ENCODE measurements at regions not wholly inside any gene's neighbourhood (a gene's known extent, or its start where the extent isn't known, plus 50 kb on each side); places are given as distances from the start of the nearest gene placed in this dataset.

DNA sequence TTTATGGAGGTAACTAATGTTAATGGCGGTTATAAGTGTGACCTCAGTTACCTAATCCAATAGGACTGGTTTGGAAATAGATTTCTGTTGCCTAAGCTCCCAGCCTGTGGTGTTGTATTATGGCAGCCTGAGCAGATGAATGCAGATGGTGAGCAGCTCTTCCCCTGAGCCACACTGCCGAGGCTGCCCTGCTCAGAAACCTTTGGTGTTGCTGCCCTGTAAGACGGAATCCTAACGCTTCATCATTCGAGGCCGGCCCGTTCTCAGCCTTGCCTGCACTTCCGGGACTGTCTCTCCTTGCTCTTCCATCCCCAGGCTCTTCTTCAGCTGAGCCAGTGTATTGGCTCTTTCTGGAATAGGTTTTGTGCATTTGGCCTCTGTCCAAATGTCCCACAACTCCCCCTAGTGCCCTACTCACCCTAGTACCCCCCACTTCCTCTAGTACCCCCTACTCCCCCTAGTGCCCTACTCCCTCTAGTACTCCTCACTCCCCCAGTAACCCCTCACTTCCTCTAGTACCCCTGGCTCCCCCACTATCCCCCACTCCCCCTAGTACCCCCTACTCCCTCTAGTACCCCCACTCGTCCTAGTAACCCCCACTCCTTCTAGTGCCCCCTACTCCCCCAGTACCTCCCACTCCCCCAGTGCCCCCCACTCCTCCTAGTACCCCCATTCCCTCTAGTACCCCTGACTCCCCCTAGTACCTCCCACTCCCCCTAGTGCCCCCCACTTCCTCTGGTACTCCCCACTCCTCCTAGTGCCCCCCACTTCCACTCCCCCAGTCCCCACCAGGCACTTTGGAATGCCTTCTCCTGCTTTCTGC, 106.0 kb upstream of the TAF1B start:
- no peak for FAIRE-seq
- no peak for DNase-seq (ENCODE audit: low spot score in 2 of 2)

- no peak for DNase-seq (ENCODE audit: low spot score in 2 of 2)
- FAIRE-seq, result no peak
These were observed 105.2 kb upstream of the TAF1B start for GRCh38 chr2:9738062-9738461.

DNA sequence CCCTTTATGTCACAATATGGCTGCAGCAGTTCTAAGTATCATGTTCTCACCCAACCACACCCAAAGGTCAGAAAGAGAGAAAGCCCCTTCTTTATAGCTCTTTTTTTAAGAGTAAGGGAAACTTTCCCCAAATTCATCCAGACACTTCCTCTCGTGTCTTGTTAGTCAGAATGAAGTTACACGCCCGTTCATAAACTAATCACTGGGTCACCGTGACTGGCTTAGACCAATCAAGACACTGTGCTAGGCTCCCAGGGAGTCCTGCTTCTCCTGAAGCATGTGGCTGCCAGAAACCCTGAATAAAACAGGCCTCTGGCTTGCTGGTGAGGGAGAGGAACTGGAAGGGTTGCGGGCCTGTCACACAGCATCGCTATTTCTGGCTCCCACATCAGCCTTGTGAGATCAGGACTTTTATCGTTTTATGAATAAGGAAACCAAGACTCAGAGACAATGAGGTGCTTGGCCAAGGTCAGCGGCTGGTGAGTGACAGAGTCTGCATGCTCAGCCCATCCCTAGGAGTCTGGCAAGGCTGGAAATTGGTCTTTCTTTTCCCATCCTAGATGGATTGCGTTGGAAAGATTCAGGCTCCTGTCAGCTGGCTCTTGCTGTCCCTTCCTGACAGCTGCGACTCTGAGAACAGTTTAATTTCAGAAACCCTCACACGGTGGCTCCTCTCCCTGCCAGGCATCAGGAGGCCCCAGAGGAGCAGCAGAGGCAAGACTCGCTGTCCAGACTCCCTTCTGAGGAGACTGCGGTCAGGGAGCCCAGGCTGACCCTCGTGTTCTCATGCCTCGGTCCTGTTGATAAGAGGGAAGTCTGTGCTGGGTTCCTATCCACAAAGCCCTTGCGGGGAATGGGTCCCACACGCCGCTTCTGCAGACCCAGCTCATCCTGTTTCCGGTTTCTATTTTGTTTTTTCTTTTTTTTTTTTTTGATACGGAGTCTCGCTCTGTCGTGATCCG, 104.5 kb upstream of the TAF1B start:
- no peak for DNase-seq (ENCODE audit: low spot score in 2 of 2)
- FAIRE-seq, result no peak

DNA sequence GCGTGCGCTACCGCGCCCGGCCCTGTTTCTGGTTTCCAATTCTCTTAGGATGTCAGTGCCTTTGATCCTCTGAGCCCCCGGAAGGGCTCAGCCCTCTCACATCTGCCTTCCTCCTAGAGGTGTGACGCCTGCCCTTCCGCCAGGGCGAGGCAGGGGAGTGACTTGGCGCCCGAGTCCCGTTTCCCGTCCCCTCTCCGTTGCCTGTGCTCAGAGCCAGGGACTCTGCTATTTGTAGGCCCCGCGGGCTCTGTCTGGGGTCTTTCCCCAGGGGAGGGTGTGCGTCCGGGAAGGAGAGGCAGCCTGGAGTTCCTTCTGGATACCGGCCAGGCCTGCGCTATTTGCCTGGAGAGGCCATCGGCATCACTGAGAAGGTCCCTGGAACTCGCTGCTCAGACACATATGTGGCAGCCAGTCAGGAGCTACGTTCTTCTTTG, 103.7 kb upstream of the TAF1B start:
- DNase-seq (ENCODE audit: low spot score in 2 of 2) (peak in 1 of 2 donors; percentile 43), FAIRE-seq (no peak)

GRCh38 chr2:9740382-9741073, 102.7 kb upstream of the TAF1B start:
- no peak for FAIRE-seq

DNA sequence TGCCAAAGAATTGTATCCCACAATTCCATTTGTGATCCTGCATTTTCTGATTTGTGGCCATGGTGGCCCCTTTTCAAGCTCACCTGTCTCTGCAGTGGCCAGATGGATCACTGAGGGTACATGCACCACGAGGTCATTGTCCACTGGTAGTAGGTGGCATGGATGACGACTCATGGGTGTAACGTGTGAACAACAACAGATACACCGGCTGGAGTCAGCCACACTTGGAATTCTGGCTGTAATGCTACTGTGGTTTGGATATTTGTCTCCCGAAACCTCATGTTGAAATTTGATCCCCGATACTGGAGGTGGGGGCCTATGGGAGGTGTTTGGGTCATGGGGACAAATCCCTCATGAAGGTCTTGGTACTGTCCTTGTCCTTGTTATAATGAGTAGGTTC, 102.2 kb upstream of the TAF1B start:
- FAIRE-seq (no peak), DNase-seq (ENCODE audit: low spot score in 2 of 2) (no peak)

More at GRCh38 chr2:9740382-9741073, 102.7 kb upstream of the TAF1B start:
- DNase-seq (ENCODE audit: low spot score in 2 of 2), result no peak

DNA sequence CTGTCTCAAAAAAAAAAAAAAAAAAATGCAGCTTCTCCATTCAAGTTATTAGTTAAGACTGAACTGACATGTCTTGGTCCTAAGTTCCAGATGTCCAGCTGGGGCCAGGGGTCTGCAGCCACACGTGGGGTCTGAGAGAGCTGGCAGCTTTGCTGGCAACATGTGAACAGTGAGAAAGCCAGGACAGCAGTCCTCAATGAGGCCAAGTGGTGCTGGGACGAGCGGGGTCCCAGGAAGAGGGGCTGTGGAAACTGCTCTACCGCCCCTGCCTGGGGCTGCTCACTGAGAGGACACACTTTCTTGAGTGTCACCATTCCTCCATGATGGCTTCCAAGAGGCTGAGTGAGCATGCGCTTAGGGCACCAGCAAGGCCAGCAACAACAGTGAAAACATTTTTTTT, 100.7 kb upstream of the TAF1B start:
- no peak for FAIRE-seq
- no peak for DNase-seq (ENCODE audit: low spot score in 2 of 2)

GRCh38 chr2:9744256-9745004, 98.8 kb upstream of the TAF1B start:
- DNase-seq (ENCODE audit: low spot score in 2 of 2) (no peak), FAIRE-seq (no peak)

DNA sequence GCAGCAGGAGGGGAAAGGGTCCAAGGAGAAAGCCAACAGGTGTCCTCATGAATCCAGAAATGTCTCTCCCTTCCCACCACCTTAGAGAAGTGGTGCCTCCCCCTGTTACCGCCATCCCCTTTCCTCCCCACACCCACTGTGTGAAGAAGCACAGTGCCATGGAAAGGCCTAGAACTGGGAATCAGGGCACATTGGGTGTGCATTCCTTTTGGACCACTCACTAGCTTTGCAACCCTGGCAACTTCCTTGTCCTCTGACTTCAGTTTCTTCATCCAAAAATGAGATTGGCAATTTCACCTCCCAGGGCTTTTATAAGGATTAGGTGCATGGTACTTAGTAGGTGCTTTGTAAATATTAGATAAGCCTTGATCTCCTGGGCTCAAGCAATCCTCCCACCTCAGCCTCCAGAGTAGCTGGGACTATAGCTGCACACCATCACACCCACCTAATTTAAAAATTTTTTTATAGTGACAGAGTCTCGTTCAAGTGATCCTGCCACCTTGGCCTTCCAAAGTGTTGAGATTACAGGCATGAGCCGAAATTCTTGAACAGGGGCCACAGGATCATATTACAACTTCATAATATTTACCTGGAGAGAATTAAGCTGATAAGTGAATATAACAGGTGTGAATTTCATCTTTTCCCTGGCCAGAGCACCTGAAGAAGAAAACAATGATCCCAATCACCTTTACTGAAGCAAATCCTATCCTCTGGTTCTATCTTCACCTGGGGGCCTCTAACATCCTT, 97.9 kb upstream of the TAF1B start:
- DNase-seq (ENCODE audit: low spot score in 2 of 2) (no peak), FAIRE-seq (no peak)

DNA sequence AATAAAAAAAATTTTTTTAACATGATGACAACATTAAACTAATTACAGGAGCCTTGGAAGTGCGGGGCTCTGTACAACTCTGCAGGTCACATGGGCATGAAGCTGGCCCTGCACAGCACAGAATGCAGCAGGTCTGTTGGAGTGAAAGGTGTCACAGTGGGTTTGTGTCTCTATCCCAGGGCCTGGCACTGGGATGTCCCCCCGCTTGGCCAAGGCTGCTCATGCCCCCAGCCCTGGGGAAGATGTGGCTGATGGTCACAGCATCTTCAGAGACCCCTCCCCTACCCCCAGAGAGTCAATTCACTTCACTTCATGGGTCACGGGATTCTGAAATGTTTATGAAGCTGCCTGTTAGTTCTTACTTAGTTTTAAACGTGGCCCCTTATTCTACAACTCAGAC, 95.9 kb upstream of the TAF1B start:
- FAIRE-seq (no peak), DNase-seq (ENCODE audit: low spot score in 2 of 2) (no peak)

- FAIRE-seq (no peak), DNase-seq (ENCODE audit: low spot score in 2 of 2) (no peak)
These were observed 94.7 kb upstream of the TAF1B start for GRCh38 chr2:9748577-9748976.

GRCh38 chr2:9749546-9750223, 93.6 kb upstream of the TAF1B start:
- FAIRE-seq, result no peak

GRCh38 chr2:9750224-9751215, 92.8 kb upstream of the TAF1B start:
- FAIRE-seq, result no peak
- no peak for DNase-seq (ENCODE audit: low spot score in 2 of 2)

More at GRCh38 chr2:9749546-9750223, 93.6 kb upstream of the TAF1B start:
- no peak for DNase-seq (ENCODE audit: low spot score in 2 of 2)

DNA sequence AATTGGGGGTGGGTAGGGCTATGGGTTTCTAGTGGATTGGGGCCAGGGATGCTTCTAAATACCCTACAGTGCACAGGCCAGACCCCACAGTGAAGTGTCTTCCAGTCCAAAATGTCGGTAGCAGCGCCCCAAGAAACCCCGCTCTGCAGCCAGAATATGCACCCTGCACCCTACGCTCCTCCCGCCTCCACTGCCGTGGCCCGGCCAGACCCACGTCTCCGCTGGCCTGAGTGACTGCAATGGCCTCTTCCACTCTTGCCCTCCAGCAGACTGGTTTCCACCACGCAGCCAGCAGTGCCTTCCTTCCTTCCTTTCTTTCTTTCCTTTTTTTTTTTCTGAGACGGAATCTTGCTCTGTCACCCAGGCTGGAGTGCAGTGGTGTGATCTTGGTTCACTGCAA, 91.4 kb upstream of the TAF1B start:
- no peak for DNase-seq (ENCODE audit: low spot score in 2 of 2)
- FAIRE-seq, result no peak

DNA sequence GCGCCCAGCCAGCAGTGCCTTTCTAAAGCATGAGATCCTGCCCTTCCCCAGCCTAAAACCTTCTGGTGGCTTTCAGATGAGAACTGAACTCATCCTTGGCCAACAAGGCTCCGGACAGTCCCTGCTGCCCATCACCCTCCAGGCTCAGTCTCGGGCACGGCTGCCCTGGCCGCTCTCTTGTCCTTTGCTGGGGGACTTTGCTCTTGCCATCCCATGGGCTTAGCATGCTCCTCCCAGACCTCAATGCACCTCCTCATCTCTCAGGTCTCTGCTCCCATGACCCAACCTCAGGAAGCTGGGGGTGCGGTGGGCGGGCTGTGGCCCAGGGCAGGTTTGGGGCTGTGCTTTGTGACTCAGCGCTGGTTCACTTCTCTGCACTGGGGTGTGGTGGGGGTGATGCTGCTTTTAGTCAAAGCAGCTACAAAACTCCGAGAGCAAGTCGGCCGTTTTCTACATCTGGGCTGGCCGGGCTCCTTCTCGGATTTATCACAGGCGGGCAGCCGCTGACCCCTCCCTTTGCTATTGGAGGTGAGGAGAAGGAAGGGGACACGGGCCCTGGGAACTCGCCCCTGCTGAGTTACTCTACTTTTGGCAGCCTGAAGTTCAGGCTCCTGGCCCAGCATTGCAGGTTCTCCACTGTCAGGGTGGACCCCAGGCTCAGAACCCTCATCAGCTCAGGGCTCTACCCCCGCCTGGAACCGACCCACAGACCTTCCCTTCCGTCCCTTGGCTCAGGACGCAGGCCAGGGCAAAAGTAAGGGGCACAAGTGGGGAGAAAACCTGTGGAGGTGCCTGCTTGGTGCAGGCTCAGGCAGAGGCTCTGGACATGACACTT, 90.6 kb upstream of the TAF1B start:
- no peak for FAIRE-seq
- DNase-seq (ENCODE audit: low spot score in 2 of 2), result no peak

- FAIRE-seq, result no peak
These were observed 90.0 kb upstream of the TAF1B start for GRCh38 chr2:9753276-9753600.

More at GRCh38 chr2:9753276-9753600, 90.0 kb upstream of the TAF1B start:
- DNase-seq (ENCODE audit: low spot score in 2 of 2), result peak in 1 of 2 donors; percentile 42

All from frontal cortex (tissue), 3 donors.